ENCODE measurements at regions not wholly inside any gene's neighbourhood (a gene's known extent, or its start where the extent isn't known, plus 50 kb on each side); places are given as distances from the start of the nearest gene placed in this dataset.
"Not testable (repeated sequence)": the region's sequence is repeated elsewhere in the genome, so short reads cannot be mapped to it uniquely, and the experiment has no call there.

GRCh38 chr2:3899536-3900155, 196.3 kb downstream of the DCDC2C start:
- no peak for DNase-seq

- DNase-seq, result no peak
Observed at GRCh38 chr2:3902131-3902530, 198.8 kb downstream of the DCDC2C start.

- no peak for DNase-seq
Observed at GRCh38 chr2:3904061-3904460, 200.7 kb downstream of the DCDC2C start.

GRCh38 chr2:3908498-3908897, 205.1 kb downstream of the DCDC2C start:
- DNase-seq, result not testable (repeated sequence)

- DNase-seq, result no peak
Observed at GRCh38 chr2:3911882-3912455, 208.6 kb downstream of the DCDC2C start.

GRCh38 chr2:3913166-3913565, 209.8 kb downstream of the DCDC2C start:
- no peak for DNase-seq

- no peak for DNase-seq
Observed at GRCh38 chr2:3914241-3914640, 210.9 kb downstream of the DCDC2C start.

GRCh38 chr2:3927031-3927430, 223.7 kb downstream of the DCDC2C start:
- no peak for DNase-seq

- no peak for DNase-seq
Observed at GRCh38 chr2:3929374-3929773, 226.0 kb downstream of the DCDC2C start.

GRCh38 chr2:3930246-3930645, 226.9 kb downstream of the DCDC2C start:
- DNase-seq, result no peak

- DNase-seq, result no peak
Observed at GRCh38 chr2:3940661-3941060, 237.3 kb downstream of the DCDC2C start.

- DNase-seq, result no peak
Observed at GRCh38 chr2:3942841-3943240, 239.5 kb downstream of the DCDC2C start.

- no peak for DNase-seq
Observed at GRCh38 chr2:3944071-3944470, 240.7 kb downstream of the DCDC2C start.

GRCh38 chr2:3944841-3945240, 241.5 kb downstream of the DCDC2C start:
- no peak for DNase-seq

GRCh38 chr2:3948191-3948590, 244.8 kb downstream of the DCDC2C start:
- DNase-seq, result no peak

GRCh38 chr2:3951131-3951954, 248.0 kb downstream of the DCDC2C start:
- DNase-seq, result no peak

GRCh38 chr2:3952866-3953516, 249.6 kb downstream of the DCDC2C start:
- DNase-seq, result no peak

- DNase-seq, result no peak
Observed at GRCh38 chr2:3954261-3954660, 250.9 kb downstream of the DCDC2C start.

- no peak for DNase-seq
Observed at GRCh38 chr2:3956406-3956805, 253.0 kb downstream of the DCDC2C start.

- no peak for DNase-seq
Observed at GRCh38 chr2:3956892-3957291, 253.5 kb downstream of the DCDC2C start.

GRCh38 chr2:3958465-3958864, 255.1 kb downstream of the DCDC2C start:
- DNase-seq, result no peak

GRCh38 chr2:3958969-3959368, 255.6 kb downstream of the DCDC2C start:
- no peak for DNase-seq

GRCh38 chr2:3959372-3959771, 256.0 kb downstream of the DCDC2C start:
- DNase-seq, result no peak

GRCh38 chr2:3960106-3960505, 256.7 kb downstream of the DCDC2C start:
- no peak for DNase-seq
